Esophagus muscularis mucosa (tissue), 4 donors: ENCODE measurements at regions not wholly inside any gene's neighbourhood (a gene's known extent, or its start where the extent isn't known, plus 50 kb on each side); places are given as distances from the start of the nearest gene placed in this dataset.
"Not testable (repeated sequence)": the region's sequence is repeated elsewhere in the genome, so short reads cannot be mapped to it uniquely, and the experiment has no call there.

Source experiments
- DNase-seq: peaks from one replicate; pipeline ENCODE4 v3.0.0-alpha.2; 2017; ENCODE audit errors: extremely low spot score
- H3K27ac ChIP-seq, 4 donors: fragments of 200-600 bp; sonication (generic); replicated peaks in 1 of 4; 1 replicate in 3 of 4; 2 replicates in 1 of 4; pipeline ENCODE4 v1.5.1; 2016 to 2019; ENCODE audit warnings: mild to moderate bottlenecking in 1 of 4
- H3K27me3 ChIP-seq, 4 donors: fragments of 200-600 bp; sonication (generic); one replicate each; pipeline versions ENCODE4 v1.5.1 to v1.6.0; 2016 to 2019
- H3K36me3 ChIP-seq, 4 donors: fragments of 200-600 bp; sonication (generic); one replicate each; pipeline ENCODE4 v1.5.1; 2016 to 2019
- H3K4me1 ChIP-seq, 4 donors: fragments of 200-600 bp; sonication (generic); one replicate each; pipeline ENCODE4 v1.5.1; 2016 to 2019
- H3K4me3 ChIP-seq, 4 donors: fragments of 200-600 bp; sonication (generic); 1 replicate in 2 of 4; 2 replicates in 2 of 4; pipeline ENCODE4 v1.5.1; 2016 to 2019; ENCODE audit warnings: mild to moderate bottlenecking in 4 of 4, moderate library complexity in 1 of 4
- H3K9me3 ChIP-seq, 4 donors: fragments of 200-600 bp; sonication (generic); 1 replicate in 3 of 4; 2 replicates in 1 of 4; pipeline ENCODE4 v1.5.1; 2016 to 2019
- EP300 ChIP-seq: sonication (generic); formaldehyde crosslinking; IDR thresholded peaks from one replicate; pipeline ENCODE4 v1.6.1; 2017; ENCODE audit warnings: antibody characterized with exemption
- POLR2A ChIP-seq: fragments of 450-650 bp; IDR thresholded peaks from one replicate; pipeline ENCODE4 v1.6.1; 2017; ENCODE audit warnings: antibody characterized with exemption, moderate library complexity, mild to moderate bottlenecking, low read depth
- POLR2AphosphoS5 ChIP-seq, 2 donors: sonication (generic); formaldehyde crosslinking; IDR thresholded peaks; one replicate each; pipeline ENCODE4 v1.6.1; 2017; ENCODE audit warnings: antibody characterized with exemption in 2 of 2
- WGBS: methylation state at CpG from one replicate; pipeline ENCODE4 v1.1.5; 2018; 5-methylcytosine and 5-hydroxymethylcytosine counted together
- intact Hi-C: fragments of 100-400 bp; cut with DNase I; formaldehyde crosslinking; loops from one replicate; pipeline ENCODE4 v1.15.1; 2023
- TF ChIP-seq, protein P1 (sequence below), 3 experiments: fragments of 200-600 bp in 2 of 3; fragments of 450-650 bp in 1 of 3; sonication (generic) in 2 of 3; IDR thresholded peaks; one replicate each; pipeline ENCODE4 v1.5.1; 2017 to 2019; ENCODE audit warnings: antibody characterized with exemption in 3 of 3, mild to moderate bottlenecking in 2 of 3, moderate library complexity in 1 of 3

DNA sequence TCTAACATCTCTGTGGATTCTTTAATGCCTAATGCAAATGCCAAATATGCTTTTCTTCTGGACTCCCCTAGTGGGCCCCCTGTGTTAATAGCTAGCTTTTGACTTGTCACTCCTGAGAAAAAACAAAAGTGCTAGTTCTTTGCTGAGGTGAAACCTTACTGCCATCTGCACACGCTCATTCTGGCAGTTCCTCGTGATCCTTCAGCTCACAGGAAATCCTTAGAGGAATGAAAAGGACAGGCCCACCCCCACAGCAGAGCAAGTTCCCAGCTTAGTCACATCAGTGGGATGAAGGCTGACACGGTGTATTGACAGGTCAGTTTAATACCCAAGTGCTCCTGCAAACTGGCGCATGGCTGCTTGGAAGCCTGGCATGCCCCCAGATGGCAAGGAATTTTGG is 165.1 kb upstream of the ATP2B1 start:
- H3K36me3 ChIP-seq = no peaks in the 10 kb centered on the region
- peaks cover 0 to 3% (median 0%) of the 10 kb centered on the region in 4 donors for H3K4me1 ChIP-seq
- H3K9me3 ChIP-seq = peaks cover 0 to 8% (median 0%) of the 10 kb centered on the region in 4 donors
- TF ChIP-seq EP300 = no peak
- TF ChIP-seq, protein P1, sequence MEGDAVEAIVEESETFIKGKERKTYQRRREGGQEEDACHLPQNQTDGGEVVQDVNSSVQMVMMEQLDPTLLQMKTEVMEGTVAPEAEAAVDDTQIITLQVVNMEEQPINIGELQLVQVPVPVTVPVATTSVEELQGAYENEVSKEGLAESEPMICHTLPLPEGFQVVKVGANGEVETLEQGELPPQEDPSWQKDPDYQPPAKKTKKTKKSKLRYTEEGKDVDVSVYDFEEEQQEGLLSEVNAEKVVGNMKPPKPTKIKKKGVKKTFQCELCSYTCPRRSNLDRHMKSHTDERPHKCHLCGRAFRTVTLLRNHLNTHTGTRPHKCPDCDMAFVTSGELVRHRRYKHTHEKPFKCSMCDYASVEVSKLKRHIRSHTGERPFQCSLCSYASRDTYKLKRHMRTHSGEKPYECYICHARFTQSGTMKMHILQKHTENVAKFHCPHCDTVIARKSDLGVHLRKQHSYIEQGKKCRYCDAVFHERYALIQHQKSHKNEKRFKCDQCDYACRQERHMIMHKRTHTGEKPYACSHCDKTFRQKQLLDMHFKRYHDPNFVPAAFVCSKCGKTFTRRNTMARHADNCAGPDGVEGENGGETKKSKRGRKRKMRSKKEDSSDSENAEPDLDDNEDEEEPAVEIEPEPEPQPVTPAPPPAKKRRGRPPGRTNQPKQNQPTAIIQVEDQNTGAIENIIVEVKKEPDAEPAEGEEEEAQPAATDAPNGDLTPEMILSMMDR (IDR thresholded peaks at IDR 0.05) = no peak
- no peak for TF ChIP-seq POLR2A
- TF ChIP-seq POLR2AphosphoS5 (IDR thresholded peaks at IDR 0.05) = no peak
- no peak overlapping the region for H3K4me3 ChIP-seq
- no peaks in the 10 kb centered on the region for H3K27me3 ChIP-seq
- WGBS = 40% methylated on average over 4 of the region's 4 CpGs
- no peak for DNase-seq
- intact Hi-C loops = no loop called here
- H3K27ac ChIP-seq = no peak overlapping the region

DNA sequence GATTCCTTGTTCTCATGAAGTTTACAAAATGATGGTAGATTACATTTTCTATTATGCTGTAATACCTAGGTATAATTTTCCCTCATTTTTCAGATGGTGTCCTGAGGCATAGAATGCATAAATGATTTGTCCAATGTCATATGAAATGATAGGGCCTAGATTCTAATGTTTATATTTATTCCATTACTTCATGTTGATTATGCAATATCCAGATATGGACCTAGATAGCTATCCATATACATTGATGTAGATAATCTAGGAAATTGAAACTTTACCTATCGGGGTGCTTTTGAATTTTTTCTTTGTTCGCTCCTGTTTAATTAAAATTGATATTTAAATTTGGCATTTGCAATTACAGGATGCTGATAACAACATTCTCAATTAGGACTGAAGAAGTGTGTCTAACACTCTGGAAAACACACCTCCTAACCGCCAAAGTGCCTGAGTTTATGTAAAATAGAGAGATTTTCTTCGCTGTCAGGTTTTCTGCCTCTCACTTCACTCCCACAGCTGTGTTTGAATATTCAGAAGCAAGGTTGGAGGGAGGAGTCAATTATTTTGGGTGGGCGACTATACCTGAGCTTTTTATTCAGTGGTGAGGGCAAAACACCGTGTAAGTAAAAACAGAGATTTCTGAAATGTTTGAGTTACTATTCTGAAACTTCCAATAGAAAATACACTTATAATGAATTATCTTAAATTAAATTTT is 164.4 kb upstream of the ATP2B1 start:
- H3K9me3 ChIP-seq = peaks cover 0 to 8% (median 0%) of the 10 kb centered on the region in 4 donors
- TF ChIP-seq, protein P1 (IDR thresholded peaks at IDR 0.05) = no peak
- no peak for TF ChIP-seq POLR2AphosphoS5 (IDR thresholded peaks at IDR 0.05)
- no peaks in the 10 kb centered on the region for H3K27me3 ChIP-seq
- intact Hi-C loops = no loop called here
- no peaks in the 10 kb centered on the region for H3K36me3 ChIP-seq
- no peak overlapping the region for H3K27ac ChIP-seq
- H3K4me1 ChIP-seq = peaks cover 0 to 3% (median 0%) of the 10 kb centered on the region in 4 donors
- no peak for DNase-seq
- H3K4me3 ChIP-seq = no peak overlapping the region
- 76% methylated on average over 6 of the region's 6 CpGs for WGBS

DNA sequence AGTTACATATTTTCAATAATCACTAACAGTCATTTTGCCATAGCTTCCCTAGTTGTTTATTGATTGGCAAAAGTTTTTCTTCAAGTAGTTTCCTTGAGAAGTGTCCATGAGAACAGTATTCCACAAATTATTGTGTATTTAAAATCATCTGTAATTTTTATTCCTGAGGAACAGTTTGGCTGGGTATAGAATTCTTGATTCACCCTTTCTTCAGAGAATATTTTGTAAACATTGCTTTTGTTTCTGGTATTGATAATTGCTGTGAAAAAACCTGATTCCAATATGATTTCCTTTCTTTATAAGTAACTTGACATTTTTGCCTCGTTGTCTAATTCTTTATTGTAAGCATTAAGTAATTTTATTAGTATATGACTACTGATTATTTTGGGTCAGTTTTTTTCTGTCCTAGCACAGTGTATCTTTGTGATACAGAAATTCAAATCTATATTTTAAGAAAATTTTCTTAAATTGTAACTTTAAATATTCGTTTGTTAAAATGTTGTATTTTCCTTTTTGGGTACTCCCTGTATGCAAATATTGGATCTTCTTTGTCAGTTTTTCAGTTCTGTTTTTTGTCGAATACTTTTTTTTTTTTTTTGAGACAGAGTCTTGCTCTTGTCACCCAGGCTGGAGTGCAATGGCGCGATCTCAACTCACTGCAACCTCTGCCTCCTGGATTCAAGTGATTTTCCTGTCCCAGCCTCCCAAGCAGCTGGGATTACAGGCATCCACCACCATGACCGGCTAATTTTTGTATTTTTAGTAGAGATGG is 162.0 kb upstream of the ATP2B1 start:
- Histone ChIP-seq H3K27me3 (no peaks in the 10 kb centered on the region), H3K4me1 (peaks cover 0 to 3% (median 0%) of the 10 kb centered on the region in 4 donors), H3K4me3 (no peak overlapping the region), H3K36me3 (no peaks in the 10 kb centered on the region), H3K9me3 (peaks cover 0 to 8% (median 0%) of the 10 kb centered on the region in 4 donors), H3K27ac (no peak overlapping the region)
- intact Hi-C loops = no loop called here
- WGBS = 82% methylated on average over 6 of the region's 6 CpGs
- DNase-seq = no peak
- no peak for TF ChIP-seq POLR2AphosphoS5 (IDR thresholded peaks at IDR 0.05)
- TF ChIP-seq, protein P1 (IDR thresholded peaks at IDR 0.05) = no peak
- TF ChIP-seq EP300 = no peak
- TF ChIP-seq POLR2A = no peak

DNA sequence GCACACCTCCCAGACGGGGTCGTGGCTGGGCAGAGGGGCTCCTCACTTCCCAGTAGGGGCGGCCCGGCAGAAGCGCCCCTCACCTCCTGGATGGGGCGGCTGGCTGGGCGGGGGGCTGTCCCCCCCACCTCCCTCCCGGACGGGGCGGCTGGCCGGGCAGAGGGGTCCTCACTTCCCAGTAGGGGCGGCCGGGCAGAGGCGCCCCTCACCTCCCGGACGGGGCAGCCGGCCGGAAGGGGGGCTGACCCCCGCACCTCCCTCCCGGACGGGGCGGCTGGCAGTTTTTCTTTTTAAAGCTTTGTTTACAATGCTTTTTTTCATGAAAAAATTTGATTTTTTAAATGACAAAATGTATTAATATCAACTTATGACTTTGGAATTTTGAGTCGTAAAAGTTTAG is 159.0 kb upstream of the ATP2B1 start:
- H3K27ac ChIP-seq, H3K4me1 ChIP-seq, H3K9me3 ChIP-seq, DNase-seq, H3K4me3 ChIP-seq, H3K36me3 ChIP-seq, H3K27me3 ChIP-seq, intact Hi-C loops: not testable (repeated sequence)
- 86% methylated on average over 10 of the region's 23 CpGs for WGBS

DNA sequence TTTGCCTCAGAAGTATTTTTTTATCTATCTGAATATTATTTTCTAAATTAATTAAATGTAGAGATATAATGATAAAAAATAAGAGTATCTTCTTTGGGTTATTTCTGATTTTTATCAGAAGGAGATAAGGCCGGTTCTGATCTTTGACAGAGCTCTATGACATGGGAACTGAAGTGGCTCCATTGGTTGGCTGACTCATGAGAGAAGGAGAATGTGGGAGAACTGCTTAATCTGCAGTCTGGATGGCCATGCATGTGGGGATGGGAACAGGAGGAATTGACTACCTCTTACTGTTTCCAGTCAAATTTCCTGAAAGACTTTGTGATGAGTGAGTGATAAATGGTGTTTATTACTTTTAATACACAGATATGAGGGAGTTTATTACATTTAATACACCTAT is 155.8 kb upstream of the ATP2B1 start:
- WGBS = 85% methylated on average over 1 of the region's 1 CpG
- no peaks in the 10 kb centered on the region for H3K9me3 ChIP-seq
- TF ChIP-seq EP300 (no peak), POLR2A (no peak)
- no peaks in the 10 kb centered on the region for H3K4me1 ChIP-seq
- H3K27me3 ChIP-seq = no peaks in the 10 kb centered on the region
- no peaks in the 10 kb centered on the region for H3K36me3 ChIP-seq
- no peak for DNase-seq
- H3K4me3 ChIP-seq = no peak overlapping the region
- intact Hi-C loops = no loop called here
- H3K27ac ChIP-seq = no peak overlapping the region
